Psoas muscle (tissue), 7 donors: ENCODE measurements at regions not wholly inside any gene's neighbourhood (a gene's known extent, or its start where the extent isn't known, plus 50 kb on each side); places are given as distances from the start of the nearest gene placed in this dataset.

ENCODE experiments used
- ATAC-seq, 4 donors: fragments of 200-7000 bp; cut with Tn5 transposase; one replicate each; pipeline ENCODE4 v1.9.1; 2020; ENCODE audit warnings: moderate library complexity in 3 of 4, mild to moderate bottlenecking in 2 of 4
- DNase-seq, 2 donors: peaks; one replicate each; pipeline ENCODE4 v3.0.0-alpha.2; 2020
- H3K27ac ChIP-seq: fragments of 200-600 bp; one replicate; pipeline ENCODE4 v1.8.0; 2022
- H3K27me3 ChIP-seq, 3 donors: fragments of 200-600 bp in 1 of 3; one replicate each; pipeline versions ENCODE4 v1.6.1 to v1.8.0; 2013 to 2022; ENCODE audit warnings: low read length in 2 of 3, mild to moderate bottlenecking in 2 of 3, moderate library complexity in 1 of 3; ENCODE audit not compliant: insufficient read depth in 3 of 3
- H3K36me3 ChIP-seq, 2 donors: fragments of 200-600 bp in 1 of 2; one replicate each; pipeline versions ENCODE4 v1.6.1 to v1.8.0; 2013 to 2022; ENCODE audit warnings: low read depth in 1 of 2, mild to moderate bottlenecking in 1 of 2, moderate library complexity in 1 of 2; ENCODE audit not compliant: insufficient read depth in 1 of 2
- H3K4me1 ChIP-seq: fragments of 200-600 bp; one replicate; pipeline ENCODE4 v1.8.0; 2022
- H3K4me3 ChIP-seq: fragments of 200-600 bp; one replicate; pipeline ENCODE4 v1.8.0; 2022; ENCODE audit warnings: mild to moderate bottlenecking
- H3K9me3 ChIP-seq: fragments of 200-600 bp; one replicate; pipeline ENCODE4 v1.8.0; 2022
- WGBS, 3 donors: extraction: QIAGEN DNeasy Blood & Tissue Kit; methylation state at CpG; one replicate each; pipeline versions ENCODE4 v1.1.6 to v1.1.7; 2013; 5-methylcytosine and 5-hydroxymethylcytosine counted together
- intact Hi-C, 2 donors: fragments of 100-400 bp; cut with DNase I; formaldehyde crosslinking; loops; one replicate each; pipeline versions ENCODE4 v1.11.0 to v1.14.2; 2022
- TF ChIP-seq, protein P1 (sequence below): fragments of 200-600 bp; IDR thresholded peaks from one replicate; pipeline ENCODE4 v1.8.0; 2022; ENCODE audit warnings: antibody characterized with exemption
- donor health status: healthy with polysubstance abuse.
- donor health status: DM: no; HTN: no; CAD: no; lungs with moderate emphysema.
- donor health status: Bipolar disorder and iron deficiency.
- donor health status: healthy.
- donor health status: DM: yes; HTN: yes; CAD: no.
- donor health status: DM: no; HTN: no; CAD: no.
- donor health status: DM: yes; HTN: yes; CAD: no.

DNA sequence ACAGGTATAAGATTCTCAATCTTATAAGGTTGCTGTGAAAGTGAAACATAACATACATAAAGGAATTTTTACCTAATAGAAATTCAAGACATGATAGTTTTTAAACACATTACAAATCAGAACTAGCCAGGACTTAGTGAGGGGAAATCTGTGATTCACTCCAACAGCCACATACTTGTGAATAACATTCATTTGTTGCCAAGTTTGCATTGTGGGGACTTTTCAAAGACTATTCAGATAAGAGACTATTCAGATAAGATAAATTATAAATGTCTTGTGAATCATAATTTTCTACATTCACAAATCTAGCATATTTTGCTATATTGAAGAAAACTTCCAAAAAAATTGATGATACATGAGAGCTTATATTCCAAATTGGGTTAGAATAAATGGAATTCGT, 345.3 kb upstream of the CDH20 start:
- TF ChIP-seq, protein P1, sequence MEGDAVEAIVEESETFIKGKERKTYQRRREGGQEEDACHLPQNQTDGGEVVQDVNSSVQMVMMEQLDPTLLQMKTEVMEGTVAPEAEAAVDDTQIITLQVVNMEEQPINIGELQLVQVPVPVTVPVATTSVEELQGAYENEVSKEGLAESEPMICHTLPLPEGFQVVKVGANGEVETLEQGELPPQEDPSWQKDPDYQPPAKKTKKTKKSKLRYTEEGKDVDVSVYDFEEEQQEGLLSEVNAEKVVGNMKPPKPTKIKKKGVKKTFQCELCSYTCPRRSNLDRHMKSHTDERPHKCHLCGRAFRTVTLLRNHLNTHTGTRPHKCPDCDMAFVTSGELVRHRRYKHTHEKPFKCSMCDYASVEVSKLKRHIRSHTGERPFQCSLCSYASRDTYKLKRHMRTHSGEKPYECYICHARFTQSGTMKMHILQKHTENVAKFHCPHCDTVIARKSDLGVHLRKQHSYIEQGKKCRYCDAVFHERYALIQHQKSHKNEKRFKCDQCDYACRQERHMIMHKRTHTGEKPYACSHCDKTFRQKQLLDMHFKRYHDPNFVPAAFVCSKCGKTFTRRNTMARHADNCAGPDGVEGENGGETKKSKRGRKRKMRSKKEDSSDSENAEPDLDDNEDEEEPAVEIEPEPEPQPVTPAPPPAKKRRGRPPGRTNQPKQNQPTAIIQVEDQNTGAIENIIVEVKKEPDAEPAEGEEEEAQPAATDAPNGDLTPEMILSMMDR: no peak
- 75 to 77% (median 75%) methylated on average over 1 of the region's 1 CpG for WGBS, 3 donors
- DNase-seq (no peak), ATAC-seq (no peak)
- no peaks in the 10 kb centered on the region for H3K4me1 ChIP-seq
- H3K27me3 ChIP-seq: no peaks in the 10 kb centered on the region
- intact Hi-C loops: no loop called here
- no peak overlapping the region for H3K27ac ChIP-seq
- H3K9me3 ChIP-seq: no peaks in the 10 kb centered on the region
- no peaks in the 10 kb centered on the region for H3K36me3 ChIP-seq
- no peak overlapping the region for H3K4me3 ChIP-seq

DNA sequence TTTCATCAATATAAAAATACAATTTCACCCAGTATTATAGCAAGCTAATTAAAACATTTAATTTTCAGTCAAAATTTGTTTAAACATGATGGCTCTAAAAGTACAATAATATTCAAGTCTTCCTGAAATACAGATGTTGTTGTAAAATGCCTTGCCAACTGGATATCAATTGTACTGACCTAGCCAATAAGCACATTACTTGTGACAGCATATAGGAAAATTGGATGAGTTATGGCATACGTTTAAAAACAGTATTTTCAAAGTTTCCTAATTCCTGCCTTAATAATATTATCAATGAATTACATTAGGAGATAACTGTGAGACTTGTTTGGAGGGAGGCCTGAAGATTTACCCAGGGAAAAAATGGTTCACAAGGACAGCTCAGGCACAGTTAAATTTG, 336.9 kb upstream of the CDH20 start:
- Histone ChIP-seq H3K4me1 (no peaks in the 10 kb centered on the region), H3K4me3 (no peak overlapping the region), H3K27ac (no peak overlapping the region), H3K9me3 (no peaks in the 10 kb centered on the region), H3K36me3 (no peaks in the 10 kb centered on the region), H3K27me3 (no peaks in the 10 kb centered on the region)
- ATAC-seq (no peak), DNase-seq (no peak)
- TF ChIP-seq, protein P1: no peak
- 22 to 45% (median 29%) methylated on average over 1 of the region's 1 CpG for WGBS, 3 donors
- intact Hi-C loops: no loop called here

DNA sequence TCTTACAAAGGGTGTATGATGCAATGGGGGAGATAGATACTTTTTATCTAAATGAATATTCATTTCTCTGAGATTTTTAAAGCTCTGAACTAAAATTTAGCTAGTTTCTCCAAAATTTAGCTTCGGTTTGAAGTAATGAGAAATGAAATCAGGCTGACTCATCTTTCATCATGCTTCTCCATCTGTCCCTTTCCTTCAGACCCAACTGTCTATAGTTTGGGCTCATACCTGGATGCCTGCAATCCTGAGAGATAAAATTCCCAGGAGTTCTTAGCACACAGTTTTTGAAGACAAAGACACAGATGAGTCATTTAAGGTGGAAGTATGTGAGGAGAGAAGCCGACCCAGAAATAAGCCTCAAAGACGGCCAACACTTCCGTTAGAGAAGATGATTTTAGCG, 336.4 kb upstream of the CDH20 start:
- DNase-seq (no peak), ATAC-seq (no peak)
- Histone ChIP-seq H3K36me3 (no peaks in the 10 kb centered on the region), H3K4me1 (no peaks in the 10 kb centered on the region), H3K27ac (no peak overlapping the region), H3K4me3 (no peak overlapping the region), H3K9me3 (no peaks in the 10 kb centered on the region), H3K27me3 (no peaks in the 10 kb centered on the region)
- intact Hi-C loops: no loop called here
- TF ChIP-seq, protein P1: no peak
- 86 to 88% (median 87%) methylated on average over 5 of the region's 5 CpGs for WGBS, 3 donors

DNA sequence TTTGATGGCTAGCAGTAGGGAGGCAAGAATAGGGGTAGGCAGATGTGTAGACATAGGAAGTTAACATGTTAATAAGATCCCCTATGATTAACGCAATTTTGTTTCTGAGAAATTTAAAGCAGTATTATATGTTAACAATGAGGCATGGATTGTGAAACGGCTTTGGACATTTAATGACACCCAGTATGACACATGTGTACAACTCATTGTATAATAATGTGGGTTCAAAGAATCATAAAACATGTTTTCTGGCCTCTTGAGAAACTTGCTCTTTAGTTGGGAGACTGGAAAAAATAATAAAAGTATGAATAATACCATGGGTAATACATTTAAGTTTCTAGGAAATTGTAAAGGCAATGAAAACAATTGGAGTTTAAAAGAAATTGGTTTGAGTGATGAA, 332.1 kb upstream of the CDH20 start:
- ATAC-seq (no peak), DNase-seq (no peak)
- intact Hi-C loops: no loop called here
- Histone ChIP-seq H3K4me1 (no peaks in the 10 kb centered on the region), H3K36me3 (no peaks in the 10 kb centered on the region), H3K27ac (no peak overlapping the region), H3K27me3 (no peaks in the 10 kb centered on the region), H3K4me3 (no peak overlapping the region), H3K9me3 (no peaks in the 10 kb centered on the region)
- TF ChIP-seq, protein P1: no peak
- WGBS, 3 donors: 79 to 86% (median 82%) methylated on average over 2 of the region's 2 CpGs

DNA sequence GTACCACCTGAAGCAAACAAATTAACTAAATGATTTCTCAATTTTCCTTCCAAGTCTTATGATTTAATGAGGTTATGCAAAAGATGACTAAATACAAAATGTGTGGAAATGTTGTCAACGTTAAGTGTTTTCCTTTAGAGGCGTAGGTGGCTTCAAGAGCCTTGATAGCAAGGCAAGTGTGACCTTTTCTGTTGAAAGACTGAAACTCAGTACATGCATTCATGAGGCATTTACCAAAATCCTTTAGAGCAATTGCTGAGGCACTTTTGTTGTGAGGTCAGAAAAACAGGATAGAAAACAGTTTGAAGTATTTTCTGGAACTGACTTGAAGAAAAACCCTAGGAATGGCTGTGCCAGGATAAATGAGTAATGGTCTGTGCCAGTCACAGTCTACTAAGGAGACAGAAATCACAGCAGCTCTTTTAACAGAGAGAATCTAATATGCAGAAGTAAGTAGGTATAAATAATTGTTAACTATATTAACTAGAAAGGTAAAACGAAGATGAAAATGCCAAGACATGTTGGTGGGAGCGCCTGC, 326.5 kb upstream of the CDH20 start:
- no peaks in the 10 kb centered on the region for H3K27me3 ChIP-seq
- no peaks in the 10 kb centered on the region for H3K36me3 ChIP-seq
- H3K4me1 ChIP-seq: no peaks in the 10 kb centered on the region
- H3K4me3 ChIP-seq: no peak overlapping the region
- no peak for ATAC-seq
- DNase-seq: no peak
- H3K27ac ChIP-seq: no peak overlapping the region
- intact Hi-C loops: no loop called here
- no peaks in the 10 kb centered on the region for H3K9me3 ChIP-seq
- TF ChIP-seq, protein P1: no peak
- whole genome bisulfite sequencing, 3 donors: 85 to 87% (median 85%) methylated on average over 4 of the region's 4 CpGs
